ENCODE measurements at regions not wholly inside any gene's neighbourhood (a gene's known extent, or its start where the extent isn't known, plus 50 kb on each side); places are given as distances from the start of the nearest gene placed in this dataset.

DNA sequence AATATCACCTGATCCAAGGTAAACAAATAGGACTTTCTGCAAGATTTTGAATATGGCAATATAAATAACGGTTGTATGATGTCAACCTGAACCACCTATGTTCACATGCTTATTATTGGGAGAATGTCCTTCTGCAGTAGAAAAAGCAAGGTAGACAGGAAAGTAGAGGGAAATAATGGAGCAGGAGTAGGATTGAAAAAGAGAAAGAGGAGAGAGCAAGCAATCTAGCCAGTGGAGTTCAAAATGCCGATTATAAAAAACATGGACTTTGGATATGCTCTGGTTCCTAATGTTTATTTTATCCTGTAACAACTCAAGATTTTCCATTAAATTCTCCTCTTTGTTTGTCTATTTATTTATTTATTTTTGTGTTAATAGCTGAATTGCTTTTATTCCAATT is 878.0 kb upstream of the KCND2 start:
- no peak overlapping the region for H3K27ac ChIP-seq
- POLR2A ChIA-PET (ENCODE audit: low non-redundant PET): no interaction called here
- no peak for DNase-seq (ENCODE audit: low spot score)
- CTCF ChIA-PET: no interaction called here
- TF ChIP-seq, protein P1, sequence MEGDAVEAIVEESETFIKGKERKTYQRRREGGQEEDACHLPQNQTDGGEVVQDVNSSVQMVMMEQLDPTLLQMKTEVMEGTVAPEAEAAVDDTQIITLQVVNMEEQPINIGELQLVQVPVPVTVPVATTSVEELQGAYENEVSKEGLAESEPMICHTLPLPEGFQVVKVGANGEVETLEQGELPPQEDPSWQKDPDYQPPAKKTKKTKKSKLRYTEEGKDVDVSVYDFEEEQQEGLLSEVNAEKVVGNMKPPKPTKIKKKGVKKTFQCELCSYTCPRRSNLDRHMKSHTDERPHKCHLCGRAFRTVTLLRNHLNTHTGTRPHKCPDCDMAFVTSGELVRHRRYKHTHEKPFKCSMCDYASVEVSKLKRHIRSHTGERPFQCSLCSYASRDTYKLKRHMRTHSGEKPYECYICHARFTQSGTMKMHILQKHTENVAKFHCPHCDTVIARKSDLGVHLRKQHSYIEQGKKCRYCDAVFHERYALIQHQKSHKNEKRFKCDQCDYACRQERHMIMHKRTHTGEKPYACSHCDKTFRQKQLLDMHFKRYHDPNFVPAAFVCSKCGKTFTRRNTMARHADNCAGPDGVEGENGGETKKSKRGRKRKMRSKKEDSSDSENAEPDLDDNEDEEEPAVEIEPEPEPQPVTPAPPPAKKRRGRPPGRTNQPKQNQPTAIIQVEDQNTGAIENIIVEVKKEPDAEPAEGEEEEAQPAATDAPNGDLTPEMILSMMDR (conservative IDR thresholded peaks at IDR 0.05; ENCODE audit: low read depth): no peak

DNA sequence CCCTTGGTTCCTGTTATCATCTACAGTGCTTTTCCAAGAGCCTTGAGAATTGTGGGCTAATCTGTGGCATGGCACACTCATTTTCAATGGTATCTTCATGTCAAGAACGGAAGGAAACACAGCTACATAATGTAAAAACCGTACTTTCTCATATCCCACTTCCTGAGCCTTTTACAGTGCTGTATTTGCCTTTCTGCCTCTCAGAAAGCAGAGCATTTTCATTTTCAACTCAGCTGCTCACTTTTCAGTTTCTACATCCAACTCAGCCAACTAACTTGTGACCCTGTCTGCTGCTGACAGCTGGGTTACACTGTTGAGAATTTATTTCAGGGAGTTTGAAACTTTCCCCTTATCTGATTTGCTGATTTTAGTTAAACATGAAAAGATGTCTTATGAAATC is 875.8 kb upstream of the KCND2 start:
- ChIA-PET CTCF (interaction anchor here (0.7 kb wide), 1 partner anchor 143 kb away, joined by 3 read pairs; no protein-coding TSS in a partner anchor), POLR2A (ENCODE audit: low non-redundant PET) (no interaction called here)
- TF ChIP-seq, protein P1 (conservative IDR thresholded peaks at IDR 0.05; ENCODE audit: low read depth): no peak
- no peak overlapping the region for H3K27ac ChIP-seq
- DNase-seq (ENCODE audit: low spot score): no peak

DNA sequence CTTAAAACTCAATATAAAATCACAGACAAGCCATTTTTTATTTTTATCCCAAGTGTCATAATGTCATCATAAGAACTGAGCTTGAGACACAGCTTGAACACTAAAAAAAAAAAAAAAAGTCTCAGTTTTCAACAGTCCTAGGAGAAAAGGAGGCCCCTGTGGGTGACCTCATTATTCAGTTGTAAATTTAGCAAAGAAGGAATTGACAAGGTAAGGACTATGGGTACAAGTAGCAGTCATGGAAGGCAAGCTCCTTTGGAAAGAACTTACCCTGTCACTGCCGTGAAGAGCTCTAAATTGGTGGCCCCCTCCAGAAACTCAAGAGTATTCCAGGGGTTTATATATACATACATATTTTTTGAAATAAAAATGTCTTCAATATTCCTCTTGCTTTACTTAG is 864.4 kb upstream of the KCND2 start:
- ChIA-PET CTCF (no interaction called here), POLR2A (ENCODE audit: low non-redundant PET) (no interaction called here)
- H3K27ac ChIP-seq: no peak overlapping the region
- DNase-seq (ENCODE audit: low spot score): no peak
- TF ChIP-seq, protein P1 (conservative IDR thresholded peaks at IDR 0.05; ENCODE audit: low read depth): no peak

DNA sequence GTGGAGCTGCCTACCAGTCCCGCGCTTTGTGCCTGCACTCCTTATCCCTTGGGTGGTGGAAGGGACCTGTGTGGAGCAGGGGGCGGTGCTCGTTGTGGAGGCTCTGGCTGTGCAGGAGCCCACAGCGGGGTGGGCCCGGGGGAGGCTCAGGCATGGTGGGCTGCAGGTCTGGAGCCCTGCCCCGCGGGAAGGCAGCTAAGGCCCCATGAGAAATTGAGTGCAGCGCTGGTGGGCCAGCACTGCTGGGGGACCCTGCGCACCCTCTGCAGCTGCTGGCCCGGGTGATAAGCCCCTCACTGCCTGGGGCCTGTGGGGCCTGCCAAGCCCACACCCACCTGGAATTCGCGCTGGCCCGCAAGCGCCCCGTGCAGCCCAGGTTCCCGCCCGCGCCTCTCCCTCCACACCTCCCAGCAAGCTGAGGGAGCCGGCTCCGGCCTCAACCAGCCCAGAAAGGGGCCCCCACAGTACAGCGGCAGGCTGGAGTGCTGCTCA is 859.6 kb upstream of the KCND2 start:
- TF ChIP-seq, protein P1 (conservative IDR thresholded peaks at IDR 0.05; ENCODE audit: low read depth): no peak
- no peak for DNase-seq (ENCODE audit: low spot score)
- CTCF ChIA-PET: no interaction called here
- no peak overlapping the region for H3K27ac ChIP-seq
- POLR2A ChIA-PET (ENCODE audit: low non-redundant PET): no interaction called here

DNA sequence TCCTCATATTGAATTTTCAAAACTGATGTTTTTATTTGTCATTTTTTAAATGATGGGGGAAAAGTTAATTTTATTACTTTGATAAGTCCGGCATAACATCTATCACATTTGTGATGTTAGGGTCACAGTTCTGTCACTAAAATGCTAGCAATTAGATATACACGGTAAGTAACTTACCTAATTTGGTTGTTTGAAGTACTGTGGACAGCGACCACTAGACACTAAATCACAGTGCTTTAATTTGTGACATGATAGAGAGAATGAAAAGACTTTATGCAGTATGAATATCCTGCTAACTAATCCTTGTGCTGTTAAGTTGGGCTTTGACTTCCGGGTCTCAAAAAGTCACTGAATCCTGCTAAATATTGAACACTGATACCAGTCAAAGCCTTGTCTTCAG is 857.3 kb upstream of the KCND2 start:
- TF ChIP-seq, protein P1 (conservative IDR thresholded peaks at IDR 0.05; ENCODE audit: low read depth): no peak
- ChIA-PET CTCF (no interaction called here), POLR2A (ENCODE audit: low non-redundant PET) (no interaction called here)
- H3K27ac ChIP-seq: no peak overlapping the region
- DNase-seq (ENCODE audit: low spot score): no peak

DNA sequence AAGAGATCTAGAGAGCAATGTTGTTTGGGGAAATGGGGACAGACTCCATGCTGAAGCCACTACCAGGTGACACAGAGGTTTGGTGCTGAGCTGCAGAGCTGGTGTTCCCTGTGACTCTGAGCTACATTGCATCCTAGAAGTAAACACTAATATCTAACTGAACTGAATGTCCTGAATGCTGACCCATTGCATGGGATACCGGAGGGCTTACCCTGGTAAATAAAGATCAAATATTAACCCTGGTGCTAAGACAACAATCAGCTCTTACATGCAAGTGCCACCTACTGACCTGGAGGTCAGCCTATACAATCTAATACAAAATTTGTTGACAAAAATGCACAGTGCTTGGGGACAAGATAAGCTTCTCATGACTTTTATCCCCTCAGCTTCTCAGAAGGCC is 851.3 kb upstream of the KCND2 start:
- ChIA-PET POLR2A (ENCODE audit: low non-redundant PET) (no interaction called here), CTCF (no interaction called here)
- H3K27ac ChIP-seq: no peak overlapping the region
- no peak for DNase-seq (ENCODE audit: low spot score)
- TF ChIP-seq, protein P1 (conservative IDR thresholded peaks at IDR 0.05; ENCODE audit: low read depth): no peak

DNA sequence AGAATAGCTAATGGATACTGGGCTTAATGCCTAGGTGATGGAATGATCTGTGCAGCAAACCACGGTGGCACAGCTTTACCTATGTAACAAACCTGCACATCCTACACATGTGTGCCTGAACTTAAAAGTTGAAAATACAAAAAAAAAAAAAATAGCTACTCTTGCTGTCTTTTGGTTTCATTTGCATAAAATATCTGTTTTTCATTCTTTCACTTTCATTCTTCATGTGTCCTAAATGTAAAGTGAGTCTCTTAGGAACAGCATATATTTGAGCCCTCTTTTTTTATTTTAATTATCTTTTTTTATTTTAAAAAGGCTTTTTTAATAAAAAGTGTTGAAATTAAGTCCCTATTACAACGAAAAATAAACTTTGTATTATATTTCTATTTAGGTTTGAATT is 836.1 kb upstream of the KCND2 start:
- POLR2A ChIA-PET (ENCODE audit: low non-redundant PET): no interaction called here
- no peak overlapping the region for H3K27ac ChIP-seq
- CTCF ChIA-PET: no interaction called here
- TF ChIP-seq, protein P1 (conservative IDR thresholded peaks at IDR 0.05; ENCODE audit: low read depth): no peak
- no peak for DNase-seq (ENCODE audit: low spot score)

Data from RWPE1 (cell line).